Fibroblast of skin of left biceps (primary cell): ENCODE measurements at regions not wholly inside any gene's neighbourhood (a gene's known extent, or its start where the extent isn't known, plus 50 kb on each side); places are given as distances from the start of the nearest gene placed in this dataset.

Experiments used
- DNase-seq, 2 experiments: peaks; one replicate each; pipeline ENCODE4 v3.0.0-alpha.2; 2013; ENCODE audit warnings: low read depth in 2 of 2

DNA sequence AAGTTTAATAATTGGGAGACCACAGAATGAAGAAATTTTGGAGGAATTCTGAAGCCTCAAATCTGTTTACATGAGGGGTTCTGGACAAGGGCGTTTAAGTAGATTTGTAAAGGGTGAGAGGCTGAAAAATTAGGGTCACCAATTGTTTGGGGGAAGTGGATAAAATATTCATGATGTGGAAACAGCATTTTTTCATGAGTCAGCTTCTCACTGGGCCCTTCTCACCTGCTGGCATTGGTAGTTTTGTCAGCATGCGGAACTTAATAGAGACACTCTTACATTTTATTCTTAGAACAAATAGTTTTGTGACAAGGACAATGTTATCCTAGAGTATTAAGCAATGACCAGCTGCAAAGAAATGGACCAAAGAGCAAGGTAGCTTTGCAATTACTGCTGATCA is 634.4 kb downstream of the LRFN5 start:
- no peak for DNase-seq

DNA sequence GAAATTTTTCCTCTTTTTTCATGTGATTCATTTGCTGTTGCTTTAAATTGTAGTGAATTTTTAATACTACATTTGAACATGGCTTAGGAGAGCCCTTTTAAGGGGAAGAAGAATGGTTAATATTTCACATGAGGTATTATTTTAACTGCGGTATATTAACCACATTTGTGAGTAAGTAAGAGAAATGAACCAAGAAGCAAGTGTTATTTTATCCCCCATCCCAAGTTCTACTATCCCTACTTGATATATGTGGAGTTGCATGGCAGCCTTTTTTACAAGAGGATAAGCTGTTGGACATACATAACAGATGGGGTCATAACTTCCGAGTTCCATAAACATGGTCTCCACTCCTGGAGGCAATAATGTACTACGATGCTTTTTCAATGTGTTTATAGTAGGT is 623.3 kb downstream of the LRFN5 start:
- no peak for DNase-seq

DNA sequence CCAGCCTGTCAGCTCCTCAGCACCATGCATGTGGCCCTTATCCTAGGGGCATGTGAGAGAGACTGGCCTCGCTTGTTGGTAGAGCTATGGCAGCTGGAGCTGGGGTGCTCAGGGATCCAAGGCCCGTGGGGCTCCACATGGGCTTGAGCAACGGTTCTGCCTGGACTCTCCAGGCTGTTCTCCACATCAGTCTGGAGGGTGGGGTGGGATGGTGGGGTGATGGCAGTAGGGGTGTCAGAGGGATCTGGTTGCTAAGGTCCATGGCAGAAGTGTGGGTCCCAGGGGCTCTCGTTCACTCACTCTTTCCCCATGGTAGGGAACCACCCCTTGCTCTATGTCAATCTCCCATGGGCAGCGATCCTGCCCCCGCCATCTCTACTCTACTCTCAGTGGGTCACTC is 622.6 kb downstream of the LRFN5 start:
- no peak for DNase-seq

DNA sequence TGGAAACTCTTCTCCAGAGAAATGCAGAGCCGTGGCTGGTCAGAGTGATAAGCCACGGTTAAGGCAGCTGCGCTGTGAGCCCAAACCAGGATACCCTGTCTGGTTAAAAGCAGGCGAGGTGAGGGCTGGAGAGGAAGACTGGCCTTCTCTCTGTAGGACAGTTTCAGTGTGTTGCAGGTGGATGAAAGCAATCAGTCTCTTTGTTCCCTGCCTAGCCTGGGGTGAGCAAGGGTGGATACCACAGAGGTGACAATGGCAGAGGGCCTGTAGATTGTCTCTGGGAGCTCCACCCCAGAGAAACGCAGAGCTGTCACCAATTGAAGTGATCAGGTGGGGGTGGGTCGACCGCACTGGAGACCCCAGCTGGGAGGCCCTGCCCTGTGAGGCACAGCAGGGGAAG is 621.9 kb downstream of the LRFN5 start:
- no peak for DNase-seq

DNA sequence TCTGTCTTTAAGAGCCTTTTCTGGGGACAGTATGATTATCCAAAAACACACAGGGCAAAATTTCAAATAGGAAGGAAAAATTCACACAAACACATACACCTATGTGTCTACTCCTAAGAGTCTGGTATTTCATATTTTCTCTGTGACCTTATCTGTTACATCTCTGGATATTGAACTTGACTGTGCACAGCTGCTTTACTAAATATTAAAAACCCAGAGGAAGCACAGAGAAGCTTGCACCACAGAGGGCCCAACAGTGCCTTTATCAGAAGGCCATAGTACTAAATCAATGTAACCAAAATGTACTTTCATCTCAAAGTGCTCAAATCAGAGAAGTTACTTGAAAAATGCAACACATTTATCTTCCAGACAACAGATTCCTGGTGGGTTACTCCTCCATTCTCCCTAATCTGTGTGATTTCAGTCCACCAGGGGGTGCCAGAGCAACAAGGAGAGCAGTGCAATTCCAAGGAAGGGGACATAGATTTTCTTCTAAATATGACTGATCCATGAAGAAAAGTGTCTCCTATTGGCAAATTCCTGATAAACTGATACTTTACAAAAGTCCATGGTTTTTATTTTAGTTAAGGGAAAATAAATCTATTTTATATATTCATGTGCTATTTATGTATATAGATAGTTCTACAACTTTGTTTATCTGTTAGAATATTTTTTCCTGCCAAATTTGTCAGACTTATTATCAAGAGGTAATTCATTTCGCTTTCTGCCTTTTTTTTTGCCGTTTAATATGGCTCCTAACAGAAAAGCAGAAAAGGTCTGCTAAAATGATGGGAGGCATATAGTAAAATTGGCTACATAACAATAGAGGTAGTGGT is 617.6 kb downstream of the LRFN5 start:
- peak; percentile 25 to 26 for DNase-seq

DNA sequence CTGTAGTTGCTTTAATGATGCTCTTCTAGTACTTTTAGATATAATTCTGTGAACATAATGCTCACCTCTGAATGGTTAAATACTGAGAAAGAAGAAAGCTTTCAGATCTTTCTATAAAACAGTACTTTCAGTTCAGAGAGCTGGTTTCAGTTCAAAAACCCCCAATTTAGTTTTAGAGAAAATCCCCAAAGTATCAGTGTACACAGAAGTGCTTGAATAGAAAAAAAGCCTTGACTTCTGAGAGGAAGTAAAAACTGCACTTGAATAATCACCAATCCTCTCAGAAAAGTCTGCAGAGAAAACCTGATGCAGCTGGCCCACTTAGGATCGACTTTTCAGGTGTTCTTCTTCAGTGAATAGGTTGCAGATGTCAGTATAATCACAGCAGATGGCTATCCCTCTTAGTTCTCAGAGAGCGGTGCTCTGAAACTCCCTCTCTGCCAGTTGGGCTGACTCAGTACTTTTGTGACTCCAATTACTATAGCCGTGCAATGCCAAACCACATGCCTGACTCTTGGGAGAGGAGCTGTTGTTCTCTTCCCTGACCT is 616.3 kb downstream of the LRFN5 start:
- peak; percentile 20 to 25 for DNase-seq

DNA sequence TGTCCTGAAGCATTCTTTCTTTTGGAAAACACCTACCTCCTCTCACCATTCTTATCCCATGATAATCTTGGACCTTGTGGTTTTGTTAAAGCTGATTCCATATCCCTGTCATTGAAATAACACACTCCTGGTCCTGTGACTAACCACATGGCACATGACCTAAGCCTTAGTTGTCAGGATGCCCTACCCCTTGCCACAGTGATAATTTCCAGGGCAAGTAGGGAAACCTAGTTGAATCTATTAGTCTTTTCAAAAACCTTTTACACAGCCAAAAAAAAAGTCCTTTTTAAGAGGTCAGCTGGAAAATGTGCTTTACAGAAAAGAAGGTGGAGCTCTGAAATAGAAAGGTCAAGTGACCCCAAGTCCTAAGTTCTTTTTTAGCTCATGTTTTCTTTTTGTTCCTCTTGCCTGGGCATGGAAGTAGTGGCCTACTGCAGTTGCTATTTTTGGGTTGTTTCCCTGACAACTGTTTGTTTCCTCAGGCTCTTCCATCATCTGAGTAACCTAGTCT is 608.4 kb downstream of the LRFN5 start:
- no peak for DNase-seq

DNA sequence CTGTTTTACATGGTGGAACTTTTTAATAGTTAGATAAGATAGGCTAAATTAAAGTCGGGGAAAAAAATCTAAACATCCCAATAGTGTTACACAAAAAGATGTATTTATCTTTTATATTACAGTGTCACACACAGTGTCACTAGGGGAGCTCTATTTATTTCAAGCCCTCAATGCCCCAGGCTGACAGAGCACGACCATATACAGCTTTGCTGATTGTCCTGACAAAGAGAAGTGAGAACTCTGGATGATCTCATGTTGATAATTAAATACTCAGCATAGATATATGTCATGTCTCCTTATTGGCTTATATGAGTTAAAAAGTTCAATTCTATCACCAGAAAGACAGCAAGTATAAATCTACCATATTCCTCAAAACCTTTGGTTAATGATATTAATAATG is 594.3 kb downstream of the LRFN5 start:
- DNase-seq: no peak

DNA sequence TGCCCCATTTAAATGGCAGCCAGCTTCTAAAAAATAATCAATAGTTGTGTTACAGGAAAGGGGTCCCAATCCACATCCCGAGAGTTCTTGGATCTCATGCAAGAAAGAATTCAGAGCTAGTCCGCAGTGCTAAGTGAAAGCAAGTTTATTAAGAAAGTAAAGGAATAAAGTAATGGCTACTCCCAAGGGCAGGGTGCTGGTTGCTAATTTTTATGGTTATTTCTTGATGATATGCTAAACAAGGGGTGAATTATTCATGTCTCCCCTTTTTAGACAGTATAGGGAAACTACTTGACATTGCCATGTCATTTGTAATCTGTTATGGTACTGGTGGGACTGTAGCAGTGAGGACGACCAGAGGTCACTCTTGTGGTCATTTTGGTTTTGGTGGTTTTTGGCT is 591.3 kb downstream of the LRFN5 start:
- DNase-seq: no peak

DNA sequence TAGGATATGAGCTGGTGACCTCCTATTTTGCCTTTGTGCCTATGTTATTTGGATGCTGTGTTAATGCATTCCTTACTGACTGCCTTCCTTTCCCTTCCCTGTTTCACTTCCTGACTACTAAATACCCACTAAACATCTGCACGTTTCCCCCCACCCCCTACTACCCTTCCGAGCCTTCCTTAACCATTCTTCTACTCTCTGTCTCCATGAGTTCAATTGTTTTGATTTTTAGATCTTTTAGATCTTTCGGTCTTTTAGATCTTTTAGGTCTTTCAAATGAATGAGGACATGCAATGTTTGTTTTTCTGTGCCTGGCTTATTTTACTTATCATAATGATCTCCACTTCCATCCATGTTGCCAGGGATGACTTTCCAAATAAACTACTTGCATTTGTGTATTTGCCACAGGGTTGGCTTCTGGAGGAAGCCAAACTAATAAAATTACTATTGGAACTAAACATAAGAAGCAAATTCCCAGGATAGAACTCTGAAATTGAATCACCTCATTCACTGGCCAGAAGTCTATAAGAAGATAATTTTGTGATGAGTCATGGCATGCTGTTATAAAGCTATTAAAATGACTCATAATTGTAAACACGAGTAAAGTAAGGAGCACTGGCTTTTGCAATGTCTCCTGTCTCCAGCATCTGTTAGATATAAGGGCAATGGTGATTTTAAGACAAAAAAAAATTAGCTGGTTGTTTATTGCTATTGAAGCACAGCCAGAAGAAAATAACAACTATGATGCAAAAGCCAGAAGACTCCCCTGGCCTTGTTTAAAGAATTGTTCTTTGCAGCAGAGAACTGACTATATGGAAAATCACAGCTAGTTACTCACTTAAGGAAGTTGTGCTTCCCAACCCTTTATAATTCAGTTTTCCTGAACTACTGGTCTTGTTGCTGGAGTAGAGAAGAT is 586.3 kb downstream of the LRFN5 start:
- DNase-seq: peak; percentile 90 to 91

DNA sequence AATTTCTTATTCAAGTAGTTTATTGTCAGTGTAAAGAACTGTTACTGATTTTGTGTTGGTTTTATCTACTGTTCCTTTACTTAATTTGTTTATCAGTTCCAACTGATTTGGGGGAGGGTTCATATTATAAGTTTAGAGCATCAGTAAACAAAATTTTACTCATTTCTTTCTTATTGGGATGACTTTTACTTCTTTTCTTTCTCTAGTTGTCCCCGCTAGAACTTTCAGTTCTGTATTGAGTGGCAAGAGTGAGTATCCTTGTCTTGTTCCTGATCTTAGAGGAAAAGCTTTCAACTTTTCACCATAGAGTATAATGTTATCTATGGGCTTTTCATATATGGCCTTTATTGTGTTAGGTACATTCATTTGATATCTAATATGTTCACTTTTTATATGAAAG is 584.1 kb downstream of the LRFN5 start:
- no peak for DNase-seq

DNA sequence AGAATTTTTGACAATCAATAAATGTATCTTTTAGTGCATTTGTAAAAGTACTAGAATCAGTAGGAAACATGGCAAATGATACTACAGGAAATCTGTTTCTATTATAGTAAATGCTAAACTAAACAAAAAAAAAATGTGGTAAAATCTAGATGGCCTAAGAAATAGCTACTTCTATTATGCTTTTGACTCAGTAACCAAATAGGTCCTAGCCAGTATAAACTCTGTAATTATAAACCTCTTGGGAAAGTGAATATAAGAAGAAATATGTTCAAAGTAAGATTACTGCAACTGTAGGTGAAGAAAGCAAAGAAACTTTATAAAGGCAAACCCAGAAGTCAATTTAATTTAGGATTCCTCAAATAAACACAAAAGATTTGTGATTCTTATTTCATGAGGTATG is 581.2 kb downstream of the LRFN5 start:
- DNase-seq: no peak

DNA sequence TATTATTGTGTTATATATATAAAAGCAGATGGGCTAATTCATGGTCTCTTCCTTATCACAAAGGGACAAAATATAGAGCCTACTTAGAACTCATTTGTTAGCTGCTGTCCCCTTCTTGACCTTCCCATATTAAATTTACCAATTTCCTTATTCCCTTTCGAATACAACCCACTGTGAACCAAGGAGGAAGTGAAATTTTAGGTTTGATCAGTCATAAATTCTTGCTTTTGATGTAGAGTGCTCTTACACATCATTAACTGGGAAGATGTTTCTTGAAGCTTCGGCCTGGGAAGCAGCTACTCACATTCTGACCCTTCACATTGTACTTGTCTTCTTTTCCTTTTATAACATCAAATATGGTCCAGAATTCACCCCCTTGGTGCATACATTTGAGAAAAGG is 579.0 kb downstream of the LRFN5 start:
- DNase-seq: no peak

DNA sequence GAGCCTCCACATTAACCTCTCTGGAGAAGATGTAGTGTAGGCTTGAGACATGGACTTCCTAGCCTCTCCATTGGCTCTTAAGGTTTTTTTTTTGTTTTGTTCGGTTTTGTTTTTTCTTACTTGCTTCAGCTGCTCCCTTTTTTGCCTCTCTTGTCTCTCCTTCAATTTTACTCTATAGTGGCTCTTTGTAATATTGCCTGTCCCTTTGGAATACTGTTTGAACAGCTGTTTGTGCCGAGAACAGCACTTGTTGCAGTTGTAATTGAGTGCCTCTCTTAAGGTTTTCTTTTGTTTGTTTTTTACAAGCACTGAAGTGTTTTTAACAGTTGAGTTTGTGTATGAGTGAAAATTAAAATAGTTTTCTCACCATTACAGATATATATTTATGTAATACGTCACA is 567.7 kb downstream of the LRFN5 start:
- no peak for DNase-seq

DNA sequence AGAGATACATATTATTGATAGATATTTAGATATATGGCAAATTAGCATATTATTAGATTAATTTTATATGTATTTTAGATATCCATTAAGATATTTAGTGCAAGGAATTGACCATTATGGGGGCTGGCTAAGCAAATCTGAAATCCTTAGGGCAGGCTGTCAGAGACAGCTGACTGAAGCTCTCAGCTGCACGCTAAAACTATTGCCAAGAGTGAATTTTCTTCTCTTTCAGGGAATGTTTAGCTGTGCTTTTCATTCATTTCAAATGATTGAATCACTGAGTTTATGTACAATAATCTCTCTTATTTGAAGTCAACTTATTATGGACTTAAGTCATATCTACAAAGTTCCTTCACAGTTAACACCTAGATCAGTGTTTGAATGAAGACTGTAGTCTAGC is 566.5 kb downstream of the LRFN5 start:
- no peak for DNase-seq

DNA sequence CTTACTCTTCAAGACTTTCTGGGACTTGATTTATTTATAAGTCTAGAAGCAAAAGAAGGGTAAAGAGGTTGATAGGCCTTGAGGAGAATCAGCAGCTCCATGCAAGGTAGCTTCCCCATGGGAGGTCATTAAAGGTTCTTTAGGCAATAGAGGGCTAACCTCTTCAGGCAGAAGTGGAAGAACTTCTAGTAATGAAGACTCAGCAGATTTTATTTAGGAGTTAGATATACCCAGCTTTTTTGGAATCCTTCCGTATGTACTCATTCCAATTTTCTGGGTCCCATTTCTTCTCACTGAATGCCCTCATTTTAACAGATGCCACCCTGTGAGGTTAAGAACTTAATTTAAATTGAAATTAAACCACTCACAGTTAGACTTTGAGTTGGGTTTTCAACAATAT is 565.6 kb downstream of the LRFN5 start:
- DNase-seq: no peak

DNA sequence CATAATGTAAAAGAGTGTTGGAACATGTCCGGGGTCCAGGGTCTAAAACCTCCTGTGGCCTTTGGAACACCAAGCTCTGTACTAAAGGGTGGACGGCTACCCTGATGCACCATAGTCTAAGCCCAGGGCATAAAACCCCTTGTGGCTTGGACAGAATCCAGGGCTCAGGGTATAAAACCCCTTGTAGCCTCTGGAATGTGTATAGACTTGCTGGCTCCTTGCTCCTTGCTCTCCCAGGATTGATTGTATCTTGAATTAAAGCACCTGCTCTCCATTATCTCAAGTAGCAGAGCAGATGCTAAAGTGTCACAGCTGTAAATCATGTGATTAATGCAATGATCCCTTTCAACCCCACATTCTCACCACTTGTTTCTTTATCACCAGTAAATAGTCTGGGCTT is 556.5 kb downstream of the LRFN5 start:
- DNase-seq: no peak

DNA sequence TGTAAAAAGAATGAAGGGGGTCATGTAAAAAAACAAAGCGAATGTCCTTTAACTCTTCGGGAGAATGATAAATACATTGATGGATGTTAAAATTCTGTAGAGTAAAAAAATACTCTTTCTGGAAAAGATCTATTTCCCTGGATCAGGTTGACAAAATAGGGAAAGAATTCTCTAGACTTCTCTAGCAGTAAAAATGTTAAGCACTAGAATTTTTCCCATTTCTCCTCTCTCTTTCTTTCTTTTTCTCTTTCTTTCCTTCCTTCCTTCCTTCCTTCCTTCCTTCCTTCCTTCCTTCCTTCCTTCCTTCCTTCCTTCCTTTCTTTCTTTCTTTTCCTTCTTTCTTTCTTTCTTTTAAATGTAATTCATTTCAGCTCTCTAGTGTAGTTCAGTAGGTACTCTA is 552.5 kb downstream of the LRFN5 start:
- no peak for DNase-seq

DNA sequence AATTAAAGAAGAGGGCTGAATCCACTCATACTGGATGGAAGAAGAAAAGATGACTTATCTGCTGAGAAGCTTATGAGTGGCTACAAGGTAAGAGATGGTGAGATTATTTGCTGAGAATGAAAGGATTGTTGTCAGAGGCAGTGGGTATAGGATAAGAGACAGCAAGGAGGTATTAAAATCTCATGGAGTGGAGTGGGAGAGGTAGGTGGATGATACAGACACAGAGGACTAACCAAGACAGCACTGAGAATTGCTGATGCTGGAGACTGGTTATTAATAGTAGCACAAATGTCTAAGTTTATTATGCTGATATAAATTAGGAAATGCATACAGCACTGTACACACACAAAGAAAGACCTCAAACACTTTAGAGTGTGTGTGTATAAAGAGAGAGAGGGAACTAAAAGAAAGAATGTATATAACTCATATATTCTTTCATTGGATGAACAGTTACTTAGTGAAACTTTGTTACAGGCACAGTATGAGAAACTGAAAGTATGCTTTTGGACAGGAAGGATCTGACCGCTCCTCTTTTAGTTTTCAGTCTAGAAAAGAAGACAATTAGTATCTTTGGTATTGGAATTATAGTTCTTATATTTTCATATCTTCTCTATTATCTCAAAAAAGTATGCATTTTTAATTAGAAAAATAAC is 543.1 kb downstream of the LRFN5 start:
- DNase-seq: no peak

DNA sequence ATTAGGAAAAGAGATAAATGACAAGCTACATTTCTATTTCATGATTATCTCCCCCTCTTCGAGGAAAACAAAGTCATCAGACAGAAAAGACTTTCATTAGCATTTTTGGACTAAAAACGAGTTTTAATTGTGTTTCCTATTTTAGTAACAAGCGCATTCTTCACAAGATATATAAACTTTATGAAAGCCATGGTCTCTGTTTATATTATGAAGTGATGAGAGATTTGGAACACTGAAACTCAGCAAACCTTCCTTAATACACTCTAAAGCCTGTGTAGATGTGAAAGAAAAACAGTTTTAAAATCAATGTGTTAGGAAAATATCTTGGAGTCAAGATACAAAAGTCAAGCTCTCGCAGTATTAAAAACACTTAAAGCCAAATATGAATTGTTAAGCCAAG is 539.1 kb downstream of the LRFN5 start:
- DNase-seq: no peak

DNA sequence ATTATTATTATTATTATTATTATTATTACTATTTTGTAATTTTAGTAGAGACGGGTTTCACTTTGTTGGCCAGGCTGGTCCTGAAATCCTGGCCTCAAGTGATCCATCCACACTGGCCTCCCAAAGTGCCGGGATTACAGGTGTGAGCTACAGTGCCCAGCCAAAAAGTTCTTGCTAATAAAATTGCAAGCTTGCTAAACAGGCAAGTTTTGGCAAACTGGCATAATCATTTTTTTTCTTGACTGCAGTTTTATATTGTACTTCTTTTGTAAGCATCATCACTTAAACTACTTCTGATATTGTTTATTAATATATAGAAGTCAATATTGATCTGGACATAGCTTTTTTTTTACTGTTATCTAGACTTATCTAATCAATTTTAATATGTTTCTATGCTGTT is 536.4 kb downstream of the LRFN5 start:
- no peak for DNase-seq

DNA sequence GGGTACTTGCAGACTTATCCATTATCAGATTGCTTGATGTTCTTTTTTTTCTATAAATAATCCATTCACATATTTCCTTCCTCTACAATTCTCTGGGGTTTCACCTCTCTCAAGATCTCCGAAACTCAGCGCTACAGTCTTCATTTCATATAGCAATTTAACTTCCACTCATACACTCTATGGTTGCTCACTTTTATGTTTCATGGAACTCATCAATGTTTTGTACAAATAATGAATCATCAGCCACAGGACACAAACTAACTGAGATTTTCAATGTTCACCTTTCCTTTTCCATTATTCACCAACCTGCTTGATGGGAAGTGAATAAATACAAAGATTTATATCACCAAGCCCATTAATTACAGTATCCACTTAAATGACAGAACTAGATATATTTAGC is 534.7 kb downstream of the LRFN5 start:
- no peak for DNase-seq
